ENCODE measurements at regions not wholly inside any gene's neighbourhood (a gene's known extent, or its start where the extent isn't known, plus 50 kb on each side); places are given as distances from the start of the nearest gene placed in this dataset.
"Not testable (repeated sequence)": the region's sequence is repeated elsewhere in the genome, so short reads cannot be mapped to it uniquely, and the experiment has no call there.

DNA sequence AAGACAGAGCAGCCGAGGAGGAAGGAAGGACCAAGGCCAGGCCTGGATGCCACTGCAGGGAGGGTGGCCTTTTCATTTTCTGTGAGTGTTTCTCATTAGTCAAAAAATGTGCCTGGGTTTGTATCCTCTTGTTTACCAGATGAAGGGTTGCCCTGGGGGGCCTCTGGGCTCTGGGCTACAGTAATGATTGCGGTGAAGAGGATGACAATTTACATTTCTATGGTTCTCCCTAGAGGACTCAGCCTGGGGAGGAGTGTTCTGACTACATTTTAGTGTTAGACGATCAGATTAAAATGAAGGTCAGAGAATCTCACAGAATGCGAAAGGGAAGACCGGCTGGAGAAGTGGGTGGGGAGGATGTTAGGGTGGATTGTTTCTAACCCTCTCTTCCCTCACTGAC is 108.0 kb upstream of the KMT2C start:
- DNase-seq = no peak

DNA sequence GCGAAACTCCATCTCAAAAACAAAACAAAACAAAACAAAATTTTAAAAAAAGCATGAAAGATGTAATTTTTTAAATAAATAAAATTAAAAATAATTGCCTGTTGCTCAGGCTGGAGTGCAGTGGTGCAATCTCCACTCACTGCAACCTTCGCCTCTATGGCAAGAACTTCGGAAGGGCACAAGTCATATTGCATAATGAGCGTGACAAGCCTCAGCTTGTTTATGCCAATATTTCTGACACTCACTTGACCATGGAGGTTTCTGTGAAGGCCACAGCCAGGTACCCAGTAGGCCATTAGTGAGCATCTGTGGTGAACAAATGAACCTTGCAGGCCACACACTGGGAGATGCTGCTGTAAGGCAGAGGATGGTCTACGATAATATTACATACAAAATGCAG is 106.1 kb upstream of the KMT2C start:
- no peak for DNase-seq

DNA sequence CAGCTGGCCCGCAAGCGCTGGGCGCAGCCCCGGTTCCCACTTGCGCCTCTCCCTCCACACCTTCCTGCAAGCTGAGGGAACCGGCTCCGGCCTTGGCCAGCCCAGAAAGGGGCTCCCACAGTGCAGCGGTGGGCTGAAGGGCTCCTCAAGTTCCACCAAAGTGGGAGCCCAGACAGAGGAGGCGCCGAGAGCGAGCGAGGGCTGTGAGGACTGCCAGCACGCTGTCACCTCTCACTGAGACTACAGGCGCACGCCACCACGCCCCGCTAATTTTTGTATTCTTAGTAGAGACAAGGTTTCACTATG is 103.3 kb upstream of the KMT2C start:
- not testable (repeated sequence) for DNase-seq

DNA sequence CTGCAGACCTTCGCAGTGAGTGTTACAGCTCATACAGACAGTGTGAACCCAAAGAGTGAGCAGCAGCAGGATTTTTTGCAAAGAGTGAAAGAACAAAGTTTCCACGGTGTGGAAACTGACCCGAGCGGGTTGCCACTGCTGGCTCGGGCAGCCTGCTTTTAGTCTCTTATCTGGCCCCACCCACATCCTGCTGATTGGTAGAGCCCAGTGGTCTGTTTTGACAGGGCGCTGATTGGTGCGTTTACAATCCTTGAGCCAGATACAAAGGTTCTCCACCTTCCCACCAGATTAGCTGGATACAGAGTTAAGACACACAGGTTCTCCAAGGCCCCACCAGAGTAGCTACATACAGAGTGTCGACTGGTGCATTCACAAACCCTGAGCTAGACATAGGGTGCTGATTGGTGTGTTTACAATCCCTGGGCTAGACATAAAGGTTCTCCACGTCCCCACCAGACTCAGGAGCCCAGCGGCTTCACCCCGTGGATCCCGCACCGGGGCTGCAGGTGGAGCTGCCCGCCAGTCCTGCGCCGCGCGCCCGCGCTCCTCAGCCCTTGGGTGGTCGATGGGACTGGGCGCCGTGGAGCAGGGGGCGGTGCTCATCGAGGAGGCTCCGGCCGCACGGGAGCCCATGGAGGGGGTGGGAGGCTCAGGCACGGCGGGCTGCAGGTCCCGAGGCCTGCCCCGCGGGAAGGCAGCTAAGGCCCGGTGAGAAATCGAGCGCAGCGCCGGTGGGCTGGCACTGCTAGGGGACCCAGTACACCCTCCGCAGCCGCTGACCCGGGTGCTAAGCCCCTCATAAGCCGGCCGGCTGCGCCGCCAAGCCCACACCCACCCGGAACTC is 102.8 kb upstream of the KMT2C start:
- DNase-seq = not testable (repeated sequence)

DNA sequence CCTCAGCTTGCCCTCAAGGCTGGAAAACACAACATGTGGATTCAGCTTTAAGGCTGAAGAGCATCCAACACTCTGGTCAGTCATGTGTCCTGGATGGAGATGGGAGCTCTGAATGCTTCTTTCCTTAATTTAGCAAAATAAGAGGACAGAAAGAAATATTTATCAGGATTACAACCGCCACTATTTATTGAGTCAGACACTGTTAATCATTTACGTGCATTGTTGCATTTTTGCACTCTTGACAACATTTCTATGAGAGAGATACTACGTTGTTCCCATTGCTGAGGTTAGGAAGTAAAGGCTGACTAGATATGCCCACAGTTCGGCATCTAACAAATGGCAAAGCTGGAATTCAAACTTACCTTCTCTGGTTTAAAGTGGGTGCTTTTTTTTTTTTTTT is 101.8 kb upstream of the KMT2C start:
- DNase-seq = no peak

DNA sequence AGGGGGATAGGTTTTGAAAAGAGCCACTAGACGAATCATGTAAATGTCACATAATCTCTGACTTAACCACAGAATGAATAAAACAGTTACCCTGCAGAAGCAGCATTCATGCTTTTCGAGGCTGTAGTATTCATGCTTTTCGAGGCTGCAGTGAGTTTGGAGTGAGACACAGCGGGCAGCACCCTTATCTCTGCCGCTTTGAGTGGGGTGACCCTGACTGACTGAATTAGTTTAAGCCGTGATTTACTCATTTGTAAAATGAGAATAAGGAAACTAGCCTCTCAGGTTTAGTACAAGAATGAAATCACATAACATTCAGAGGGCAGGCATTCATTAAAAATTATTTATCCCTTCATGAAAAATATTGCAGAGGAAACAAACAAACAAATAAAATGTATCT is 92.8 kb upstream of the KMT2C start:
- no peak for DNase-seq

DNA sequence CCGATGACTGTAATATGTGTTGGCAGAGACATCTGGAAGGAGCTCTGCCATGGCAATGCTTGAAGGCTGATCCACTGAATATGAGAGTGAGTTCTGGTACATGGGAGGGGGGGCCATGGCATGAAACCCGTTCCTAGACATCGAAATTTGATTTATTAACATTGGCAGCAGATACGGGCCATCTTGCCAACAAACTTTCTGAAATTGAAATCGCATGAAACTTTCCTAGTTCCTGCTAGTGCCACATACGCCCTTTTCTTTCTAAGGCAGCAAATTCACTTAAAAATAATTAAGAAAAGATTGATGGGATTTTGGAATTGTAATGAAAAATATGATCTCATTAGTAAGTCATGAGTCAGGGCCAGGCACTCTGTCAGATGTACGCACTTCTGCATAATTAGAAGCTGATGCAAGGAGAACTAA is 91.8 kb upstream of the KMT2C start:
- no peak for DNase-seq

DNA sequence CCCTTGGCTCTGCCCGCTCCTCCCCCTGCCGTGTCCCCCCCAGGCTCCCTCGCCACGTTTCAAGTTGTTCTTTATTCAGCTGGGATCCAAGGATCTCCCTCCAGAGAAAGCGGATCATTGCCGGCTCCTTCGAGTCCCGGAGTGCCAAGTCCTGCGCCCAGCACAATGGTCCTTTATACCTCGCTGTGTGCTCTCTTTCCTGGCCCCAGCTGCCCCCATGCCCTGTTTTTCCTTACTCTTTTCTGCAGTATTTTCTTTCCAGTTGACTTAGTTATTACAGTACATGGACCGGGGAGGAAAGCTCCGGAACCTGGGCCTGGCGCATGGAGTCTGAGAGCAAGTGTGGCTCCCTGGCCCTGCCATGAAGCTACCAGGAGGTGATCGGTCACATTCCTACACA is 88.1 kb upstream of the KMT2C start:
- peak in 45 of 58 donors; percentile 1 to 78 (median 34) for DNase-seq

DNA sequence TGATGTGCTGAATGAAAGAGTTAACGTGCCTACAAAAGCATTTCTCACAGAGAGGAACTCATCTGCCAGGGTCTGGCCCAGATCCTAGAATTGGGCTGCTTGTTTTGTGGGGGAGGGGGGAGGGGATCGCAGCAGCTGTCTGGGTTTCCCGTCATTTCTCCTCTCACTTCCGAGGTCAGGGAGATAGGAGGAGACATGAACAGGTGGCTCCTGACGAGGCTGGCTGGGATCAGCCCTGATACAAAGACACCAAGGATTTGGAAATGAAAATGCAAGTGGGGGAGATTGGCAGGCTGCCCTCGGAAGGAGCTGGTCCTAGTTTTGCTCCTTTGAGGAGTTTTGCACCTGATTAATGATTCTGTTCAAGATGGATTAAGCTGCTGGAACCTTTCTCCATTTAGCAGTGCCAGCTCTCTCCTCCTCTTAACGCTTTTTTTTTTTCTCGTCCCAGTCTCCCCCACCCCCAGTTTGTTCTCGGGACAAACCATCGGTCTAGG is 86.8 kb upstream of the KMT2C start:
- peak in 52 of 58 donors; percentile 7 to 82 (median 48) for DNase-seq

DNA sequence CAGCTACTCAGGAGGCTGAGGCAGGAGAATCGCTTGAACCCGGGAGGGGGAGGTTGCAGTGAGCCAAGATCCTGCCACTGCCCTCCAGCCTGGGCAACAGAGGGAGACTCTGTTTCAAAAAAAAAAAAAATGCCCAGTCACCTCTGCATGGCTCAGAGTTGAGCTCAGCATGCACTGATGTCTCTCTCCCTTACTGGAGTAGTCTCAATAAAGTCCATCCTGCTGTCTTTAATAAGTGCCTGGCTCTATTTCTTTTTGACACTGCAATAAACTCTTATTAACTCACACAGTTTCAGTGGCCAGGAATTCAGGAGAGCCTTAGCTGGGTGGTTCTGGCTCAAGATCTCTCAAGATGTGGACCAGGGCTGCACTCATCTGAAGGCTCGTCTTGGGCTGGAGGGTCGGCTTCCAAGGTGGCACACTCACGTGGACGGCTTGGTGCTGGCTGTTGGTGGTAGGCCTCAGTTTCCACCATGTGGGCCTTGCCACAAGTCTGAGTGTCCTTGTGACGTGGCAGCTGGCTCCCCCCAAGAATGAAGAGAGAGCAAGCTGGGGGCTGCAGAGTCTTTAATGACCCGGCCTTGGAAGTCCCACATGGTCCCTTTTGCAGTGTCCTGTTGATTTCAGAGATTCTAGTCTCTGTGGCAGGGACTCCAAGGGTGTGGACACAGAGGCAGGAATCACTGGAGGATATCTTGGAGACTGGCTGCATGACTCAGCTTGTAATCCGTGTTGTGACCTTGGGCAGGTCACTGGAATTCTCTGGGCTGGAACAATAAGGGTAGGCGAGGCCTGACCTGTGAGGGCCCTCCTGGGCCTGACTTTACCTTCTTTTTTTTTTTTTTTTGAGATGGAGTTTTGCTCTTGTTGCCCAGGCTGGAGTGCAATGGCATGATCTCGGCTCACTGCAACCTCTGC is 85.9 kb upstream of the KMT2C start:
- no peak for DNase-seq

DNA sequence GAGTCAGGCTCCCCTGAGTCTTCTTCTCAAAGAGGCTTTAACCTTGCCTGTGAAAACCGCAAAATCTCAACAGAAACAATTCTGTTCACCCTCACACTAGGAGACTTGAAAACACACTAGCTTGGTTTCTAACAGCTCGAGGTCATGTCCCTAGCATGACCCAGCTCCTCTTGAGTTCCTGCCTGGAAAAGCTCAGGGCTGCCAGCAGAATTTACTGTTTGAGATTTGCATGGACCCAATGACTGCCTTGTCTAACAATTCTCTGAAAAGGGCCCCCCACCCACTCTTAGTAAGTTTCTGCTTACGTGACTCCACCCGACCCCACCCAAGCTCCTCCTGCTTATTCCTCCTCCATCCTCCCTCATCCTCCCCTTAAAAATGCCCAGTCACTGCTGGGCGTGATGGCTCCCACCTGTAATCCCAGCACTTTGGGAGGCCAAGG is 85.1 kb upstream of the KMT2C start:
- no peak for DNase-seq

DNA sequence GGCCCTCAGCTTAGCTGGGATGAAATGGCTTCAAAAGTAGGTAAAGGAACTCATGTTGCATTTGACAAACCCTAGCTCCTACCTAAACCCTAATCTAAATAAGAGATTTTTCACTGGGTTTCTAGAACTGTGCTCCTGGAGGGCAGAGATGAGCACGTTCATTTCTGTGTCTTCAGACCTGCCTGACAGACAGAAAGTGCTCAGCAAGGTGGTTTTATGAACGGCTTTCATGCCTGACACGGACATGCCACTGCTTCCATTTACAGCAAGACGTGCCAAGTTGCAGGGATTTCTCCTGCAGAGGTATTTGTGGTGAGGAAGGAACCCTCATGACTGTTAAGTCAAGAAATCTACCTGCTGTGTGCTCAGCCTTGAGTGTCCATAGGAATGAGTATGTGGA is 83.5 kb upstream of the KMT2C start:
- DNase-seq = no peak

DNA sequence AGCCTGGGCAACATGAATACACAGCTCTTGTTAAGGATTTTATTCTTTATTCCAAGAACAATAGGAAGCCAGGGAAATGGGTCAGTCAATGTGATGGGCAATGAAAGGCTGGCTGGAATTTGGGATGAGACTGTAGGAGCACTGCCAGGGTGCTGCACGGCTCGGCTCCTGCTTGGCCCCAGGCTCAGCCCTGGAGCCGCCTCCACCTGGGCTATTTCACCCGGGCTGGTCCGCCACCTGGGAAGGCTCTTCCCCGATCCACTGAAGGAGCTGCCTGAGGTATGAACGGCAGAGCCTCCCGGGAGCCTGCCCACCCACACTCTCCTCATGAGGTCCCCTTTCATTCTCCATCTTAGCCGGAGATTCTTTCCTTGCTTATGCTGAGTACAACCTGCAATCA is 80.4 kb upstream of the KMT2C start:
- no peak for DNase-seq

DNA sequence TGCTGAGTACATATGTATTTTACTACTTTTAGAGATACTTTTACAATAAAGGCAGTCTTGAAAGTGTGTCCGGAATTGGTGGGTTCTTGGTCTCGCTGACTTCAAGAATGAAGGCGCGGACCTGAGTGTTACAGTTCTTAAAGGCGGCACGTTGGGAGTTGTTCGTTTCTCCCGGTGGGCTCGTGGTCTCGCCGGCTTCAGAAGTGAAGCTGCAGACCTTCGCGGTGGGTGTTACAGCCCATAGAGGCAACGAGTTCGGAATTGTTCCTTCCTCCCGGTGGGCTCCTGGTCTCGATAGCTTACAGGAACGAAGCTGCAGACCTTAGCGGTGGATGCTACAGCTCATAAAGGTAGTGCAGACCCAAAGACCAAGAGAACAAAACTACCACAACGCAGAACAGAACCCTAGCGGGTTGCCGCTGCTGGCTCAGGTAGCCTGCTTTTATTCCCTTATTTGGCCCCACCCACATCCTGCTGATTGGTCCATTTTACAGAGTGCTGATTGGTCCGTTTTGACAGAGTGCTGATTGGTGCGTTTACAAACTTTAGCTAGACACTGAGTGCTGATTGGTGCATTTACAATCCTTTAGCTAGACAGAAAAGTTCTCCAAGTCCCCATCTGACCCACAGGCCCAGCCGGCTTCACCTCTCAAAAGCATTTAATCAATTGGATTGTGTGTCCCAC is 79.6 kb upstream of the KMT2C start:
- not testable (repeated sequence) for DNase-seq

DNA sequence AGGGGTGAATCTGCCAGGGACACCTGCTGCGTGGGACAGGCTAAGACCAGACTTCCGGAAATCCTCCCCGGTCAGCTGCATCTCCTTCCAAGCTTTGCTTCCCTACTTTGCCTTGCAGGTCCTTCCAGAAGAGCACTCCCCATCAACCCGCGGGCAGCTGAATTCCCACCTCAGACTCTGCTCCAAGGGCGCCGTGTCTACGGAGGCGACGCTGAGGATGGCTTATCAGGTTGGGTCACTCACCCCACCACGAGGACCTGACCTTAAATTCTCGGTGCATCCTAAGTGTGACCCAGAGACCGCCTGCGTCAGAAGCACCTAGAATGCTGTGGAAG is 78.9 kb upstream of the KMT2C start:
- DNase-seq = no peak

DNA sequence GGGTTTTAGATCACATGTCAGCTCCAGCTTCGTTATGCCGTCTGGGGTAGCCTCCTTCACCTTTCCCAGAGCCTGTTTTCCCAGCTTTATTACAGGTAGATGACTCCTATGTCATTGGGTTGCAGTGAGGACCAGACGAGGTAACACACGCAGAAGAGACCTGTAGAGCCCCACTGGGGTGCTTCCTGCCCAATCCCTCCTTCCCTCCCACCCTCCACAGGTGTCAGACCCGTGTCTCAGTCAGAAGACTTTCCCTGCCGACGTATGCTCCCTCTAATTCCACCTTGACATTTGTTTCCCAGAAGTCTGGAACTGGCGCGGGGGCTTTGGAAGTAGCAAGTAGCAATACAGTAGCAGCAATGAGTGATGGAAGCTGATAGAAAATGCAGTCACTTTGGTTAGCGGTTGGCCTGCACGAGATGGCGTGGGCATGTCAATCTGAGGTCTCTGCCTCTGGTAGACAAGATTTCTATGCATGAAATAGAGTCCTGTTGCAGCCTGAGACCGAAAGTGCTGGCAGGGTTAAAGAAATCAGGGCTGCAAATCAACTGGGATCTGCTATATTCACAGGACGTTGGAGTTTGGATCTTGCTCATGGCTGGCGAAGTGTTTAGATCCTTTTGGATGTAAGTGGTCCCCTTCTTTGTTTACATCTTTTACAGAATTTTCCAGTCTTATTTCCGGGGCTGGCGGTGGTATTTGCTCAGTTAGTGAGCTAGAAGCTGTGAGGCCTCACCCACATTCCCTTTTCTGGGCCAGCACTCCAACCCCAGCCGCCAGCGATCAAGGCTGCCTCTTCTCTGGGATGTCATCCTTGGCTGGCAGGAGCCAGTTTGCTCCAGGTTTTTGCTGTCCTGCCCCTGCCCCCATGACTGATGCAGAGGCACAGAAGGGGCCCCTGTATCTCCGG is 78.3 kb upstream of the KMT2C start:
- DNase-seq = no peak

DNA sequence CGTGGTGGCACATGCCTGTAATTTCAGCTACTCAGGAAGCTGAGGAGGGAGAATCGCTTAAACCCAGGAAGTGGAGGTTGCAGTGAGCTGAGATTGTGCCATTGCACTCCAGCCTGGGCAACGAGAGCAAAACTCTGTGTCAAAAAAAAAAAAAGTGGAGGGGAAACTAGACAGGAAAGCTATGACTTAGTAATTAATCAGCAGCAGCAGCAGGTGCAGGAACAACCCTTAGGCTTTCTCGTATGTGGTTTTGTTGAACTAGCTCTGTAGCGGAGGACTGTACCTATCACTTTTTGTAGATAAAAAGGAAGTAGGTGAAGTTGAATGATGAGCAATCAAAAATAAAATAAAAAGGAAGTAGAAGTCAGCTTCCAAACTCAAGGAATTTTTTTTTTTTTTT is 76.9 kb upstream of the KMT2C start:
- no peak for DNase-seq

DNA sequence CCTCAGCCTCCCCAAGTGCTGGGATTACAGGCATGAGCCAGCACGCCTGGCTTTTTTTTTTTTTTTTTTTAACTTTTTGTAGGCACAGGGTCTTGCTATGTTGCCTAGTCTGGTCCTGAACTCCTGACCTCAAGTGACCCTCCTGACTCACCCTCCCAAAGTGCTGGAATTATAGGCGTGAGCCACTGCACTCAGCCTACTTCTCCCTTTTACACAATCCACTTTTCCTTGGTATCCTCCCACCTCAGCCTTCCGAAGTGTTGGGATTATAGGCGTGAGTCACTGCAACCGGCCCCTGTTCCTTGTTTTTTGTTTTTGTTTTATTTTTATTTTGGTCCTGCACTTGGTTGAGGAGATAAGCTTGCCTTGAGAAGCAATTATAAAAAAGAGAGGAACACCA is 75.9 kb upstream of the KMT2C start:
- DNase-seq = no peak

DNA sequence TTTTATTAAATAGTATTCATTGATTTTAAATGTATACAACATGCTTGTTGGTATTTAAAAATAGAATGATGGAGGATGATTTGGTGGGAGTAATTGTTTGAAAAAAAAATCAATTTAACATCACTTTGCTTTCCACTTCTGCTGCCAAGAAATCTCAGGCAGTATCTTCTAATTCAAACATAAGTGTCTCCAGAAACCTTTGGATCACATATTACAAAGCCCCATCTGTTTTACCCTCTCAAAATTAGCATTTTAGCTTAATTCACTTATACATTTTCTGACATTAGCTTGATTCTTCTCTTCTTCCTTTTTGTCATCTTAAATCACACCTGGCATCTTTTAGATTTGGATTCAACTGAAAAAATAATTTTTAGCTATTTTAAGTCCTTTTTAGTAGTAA is 72.9 kb upstream of the KMT2C start:
- DNase-seq = no peak

DNA sequence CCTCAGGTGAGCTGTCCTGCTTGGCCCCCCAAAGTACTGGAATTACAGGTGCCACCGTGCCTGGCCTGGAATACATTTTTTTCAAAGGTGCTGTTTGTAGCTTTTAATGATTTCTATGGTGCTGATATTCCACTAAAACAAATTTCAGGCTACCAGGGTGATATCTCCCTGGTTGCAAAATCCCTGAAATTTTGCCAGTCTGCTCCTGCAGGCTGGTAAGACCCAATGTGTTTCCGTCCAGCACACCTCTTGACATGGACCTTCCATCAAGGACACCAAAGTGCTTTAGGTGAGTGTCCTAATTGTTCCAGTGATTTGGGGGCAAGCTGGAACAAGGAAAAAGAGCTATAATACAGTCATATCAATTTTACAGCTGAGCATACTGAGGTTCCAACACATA is 69.8 kb upstream of the KMT2C start:
- DNase-seq = no peak

DNA sequence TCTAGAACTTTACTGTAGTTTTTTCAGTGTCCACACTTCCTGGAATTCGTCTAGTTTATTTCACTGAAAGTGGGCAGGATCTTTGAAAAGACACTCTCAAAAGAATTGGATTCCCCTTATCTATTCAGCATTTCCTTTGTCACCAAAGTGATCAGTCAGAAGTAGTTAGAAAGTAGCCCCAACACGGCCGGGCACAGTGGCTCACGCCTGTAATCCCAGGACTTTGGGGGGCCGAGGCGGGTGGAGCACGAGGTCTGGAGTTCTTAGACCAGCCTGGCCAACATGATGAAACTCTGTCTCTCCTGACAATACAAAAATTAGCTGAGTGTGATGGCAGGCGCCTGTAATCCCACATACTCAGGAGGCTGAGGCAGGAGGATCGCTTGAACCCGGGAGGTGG is 69.0 kb upstream of the KMT2C start:
- DNase-seq = no peak
